ENCODE measurements at regions not wholly inside any gene's neighbourhood (a gene's known extent, or its start where the extent isn't known, plus 50 kb on each side); places are given as distances from the start of the nearest gene placed in this dataset.

DNA sequence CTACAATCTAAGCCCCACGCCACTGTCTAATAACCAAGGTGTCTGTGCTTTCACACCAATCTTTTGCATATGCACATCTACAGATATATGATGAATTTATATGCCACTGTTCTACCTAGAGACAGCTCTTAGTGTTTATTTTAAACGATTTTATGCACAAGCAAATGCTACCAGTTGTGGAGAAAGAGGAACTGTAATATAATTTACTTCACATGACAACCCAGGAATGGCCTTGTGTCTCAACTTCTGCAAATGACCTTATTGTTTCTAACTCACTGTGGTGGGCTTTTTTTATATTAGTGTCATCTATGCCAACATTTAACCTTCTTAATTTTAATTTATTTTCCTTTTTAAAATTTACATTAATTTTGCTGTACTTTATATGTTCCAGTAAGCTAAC is 531.1 kb upstream of the TLE4 start:
- Histone ChIP-seq H3K9me3 (no peaks in the 10 kb centered on the region), H3K4me3 (ENCODE audit: control insufficient read depth in 1 of 2, extremely low read depth in 1 of 2, low read length in 1 of 2) (no peak overlapping the region), H3K4me1 (ENCODE audit: control insufficient read depth in 1 of 2, extremely low read depth in 1 of 2, insufficient read depth in 2 of 2, low read length in 2 of 2) (no peaks in the 10 kb centered on the region), H3K27me3 (replicated peaks in 1 of 2; ENCODE audit: control insufficient read depth in 2 of 2, extremely low read depth in 1 of 2, insufficient read depth in 2 of 2, low read length in 1 of 2) (no peaks in the 10 kb centered on the region), H3K27ac (ENCODE audit: low read length) (no peak overlapping the region), H3K36me3 (ENCODE audit: control insufficient read depth in 2 of 2, extremely low read depth in 1 of 2, insufficient read depth in 1 of 2, low read length in 1 of 2) (no peaks in the 10 kb centered on the region)
- ChIA-PET POLR2A (no interaction called here), CTCF (no interaction called here)
- DNase-seq (no peak), ATAC-seq (replicated peaks in 1 of 4) (no peak)
- no peaks in the 10 kb centered on the region for H3K36me3 Mint-ChIP-seq
- no peak overlapping the region for H3K4me3 Mint-ChIP-seq
- H3K27me3 Mint-ChIP-seq = peaks cover 0 to 4% of the 10 kb centered on the region in 2 donors
- WGBS (ENCODE audit: insufficient coverage) = no CpG with 5 or more reads among the region's 2 CpGs
- H3K27ac Mint-ChIP-seq = no peak overlapping the region
- H3K4me1 Mint-ChIP-seq = no peaks in the 10 kb centered on the region
- H3K9me3 Mint-ChIP-seq = peaks cover 0 to 10% (median 0%) of the 10 kb centered on the region in 3 donors

DNA sequence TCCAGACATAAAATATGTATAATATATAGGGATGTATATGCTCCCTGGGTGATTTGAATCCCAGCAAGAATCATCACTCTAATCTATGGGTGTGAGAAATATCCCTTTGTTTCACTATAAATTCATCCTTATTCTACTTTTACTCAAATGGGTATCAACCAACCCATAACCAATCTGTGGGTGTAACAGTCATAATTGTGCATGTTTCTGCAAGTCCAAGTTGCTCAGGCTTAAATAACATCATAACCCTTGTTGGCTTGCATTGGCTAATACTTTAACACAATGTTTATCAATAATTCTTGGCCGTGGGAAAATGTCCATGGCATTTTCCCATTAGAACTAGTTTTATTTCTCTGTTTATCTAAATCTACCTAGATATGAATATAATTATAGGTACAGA is 530.5 kb upstream of the TLE4 start:
- ChIA-PET POLR2A (no interaction called here), CTCF (no interaction called here)
- ATAC-seq (replicated peaks in 1 of 4) (no peak), DNase-seq (no peak)
- H3K36me3 ChIP-seq (ENCODE audit: control insufficient read depth in 2 of 2, extremely low read depth in 1 of 2, insufficient read depth in 1 of 2, low read length in 1 of 2) = no peaks in the 10 kb centered on the region
- no peak overlapping the region for H3K4me3 ChIP-seq (ENCODE audit: control insufficient read depth in 1 of 2, extremely low read depth in 1 of 2, low read length in 1 of 2)
- H3K27me3 ChIP-seq (replicated peaks in 1 of 2; ENCODE audit: control insufficient read depth in 2 of 2, extremely low read depth in 1 of 2, insufficient read depth in 2 of 2, low read length in 1 of 2) = no peaks in the 10 kb centered on the region
- Mint-ChIP-seq H3K9me3 (peaks cover 0 to 10% (median 0%) of the 10 kb centered on the region in 3 donors), H3K4me3 (no peak overlapping the region), H3K36me3 (no peaks in the 10 kb centered on the region), H3K27ac (no peak overlapping the region), H3K27me3 (peaks cover 0 to 4% of the 10 kb centered on the region in 2 donors), H3K4me1 (no peaks in the 10 kb centered on the region)
- H3K4me1 ChIP-seq (ENCODE audit: control insufficient read depth in 1 of 2, extremely low read depth in 1 of 2, insufficient read depth in 2 of 2, low read length in 2 of 2) = no peaks in the 10 kb centered on the region
- no peaks in the 10 kb centered on the region for H3K9me3 ChIP-seq
- no peak overlapping the region for H3K27ac ChIP-seq (ENCODE audit: low read length)
- WGBS (ENCODE audit: insufficient coverage) = no CpG with 5 or more reads among the region's 1 CpG

GRCh38 chr9:79043916-79044315 is 527.8 kb upstream of the TLE4 start:
- H3K27ac Mint-ChIP-seq = no peak overlapping the region

DNA sequence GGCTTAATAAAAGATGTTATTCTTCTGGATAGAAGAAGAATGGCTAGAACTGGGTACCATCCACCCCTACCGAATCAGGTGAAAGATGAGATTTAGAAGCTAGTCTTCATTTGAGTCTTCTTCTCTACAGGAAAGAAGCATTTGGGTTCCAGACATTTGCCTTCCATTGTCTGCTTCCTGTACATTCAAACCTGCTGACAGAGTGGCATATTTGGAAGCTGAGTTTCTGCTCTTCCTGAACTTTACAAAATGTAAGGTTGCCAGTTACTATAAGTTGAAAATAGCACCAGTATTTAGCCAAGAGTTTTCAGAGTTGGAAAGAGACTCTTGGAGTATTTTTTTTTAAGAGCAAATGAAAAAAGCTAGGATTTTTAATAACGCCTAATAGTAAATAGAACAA is 525.4 kb upstream of the TLE4 start:
- peaks cover 0 to 3% (median 0%) of the 10 kb centered on the region in 3 donors for H3K9me3 Mint-ChIP-seq
- ChIA-PET CTCF (no interaction called here), POLR2A (no interaction called here)
- no peaks in the 10 kb centered on the region for H3K9me3 ChIP-seq
- H3K4me1 Mint-ChIP-seq = no peaks in the 10 kb centered on the region
- no peak overlapping the region for H3K27ac Mint-ChIP-seq
- no peaks in the 10 kb centered on the region for H3K36me3 Mint-ChIP-seq
- H3K27ac ChIP-seq (ENCODE audit: low read length) = no peak overlapping the region
- no peak for DNase-seq
- no peak overlapping the region for H3K4me3 Mint-ChIP-seq
- no peaks in the 10 kb centered on the region for H3K27me3 ChIP-seq (replicated peaks in 1 of 2; ENCODE audit: control insufficient read depth in 2 of 2, extremely low read depth in 1 of 2, insufficient read depth in 2 of 2, low read length in 1 of 2)
- no peaks in the 10 kb centered on the region for H3K36me3 ChIP-seq (ENCODE audit: control insufficient read depth in 2 of 2, extremely low read depth in 1 of 2, insufficient read depth in 1 of 2, low read length in 1 of 2)
- no peak for ATAC-seq (replicated peaks in 1 of 4)
- H3K4me3 ChIP-seq (ENCODE audit: control insufficient read depth in 1 of 2, extremely low read depth in 1 of 2, low read length in 1 of 2) = no peak overlapping the region
- no CpG with 5 or more reads among the region's 2 CpGs for WGBS (ENCODE audit: insufficient coverage)
- H3K4me1 ChIP-seq (ENCODE audit: control insufficient read depth in 1 of 2, extremely low read depth in 1 of 2, insufficient read depth in 2 of 2, low read length in 2 of 2) = no peaks in the 10 kb centered on the region
- no peaks in the 10 kb centered on the region for H3K27me3 Mint-ChIP-seq

More at GRCh38 chr9:79043916-79044315, 527.8 kb upstream of the TLE4 start:
- Mint-ChIP-seq H3K9me3 (peaks cover 0 to 6% (median 0%) of the 10 kb centered on the region in 3 donors), H3K4me1 (no peaks in the 10 kb centered on the region), H3K27me3 (peaks cover 0 to 4% of the 10 kb centered on the region in 2 donors), H3K4me3 (no peak overlapping the region), H3K36me3 (no peaks in the 10 kb centered on the region)
- ChIA-PET CTCF (no interaction called here), POLR2A (no interaction called here)
- no peak for ATAC-seq (replicated peaks in 1 of 4)
- Histone ChIP-seq H3K27me3 (replicated peaks in 1 of 2; ENCODE audit: control insufficient read depth in 2 of 2, extremely low read depth in 1 of 2, insufficient read depth in 2 of 2, low read length in 1 of 2) (no peaks in the 10 kb centered on the region), H3K27ac (ENCODE audit: low read length) (no peak overlapping the region), H3K4me3 (ENCODE audit: control insufficient read depth in 1 of 2, extremely low read depth in 1 of 2, low read length in 1 of 2) (no peak overlapping the region), H3K36me3 (ENCODE audit: control insufficient read depth in 2 of 2, extremely low read depth in 1 of 2, insufficient read depth in 1 of 2, low read length in 1 of 2) (no peaks in the 10 kb centered on the region), H3K9me3 (no peaks in the 10 kb centered on the region), H3K4me1 (ENCODE audit: control insufficient read depth in 1 of 2, extremely low read depth in 1 of 2, insufficient read depth in 2 of 2, low read length in 2 of 2) (no peaks in the 10 kb centered on the region)
- no peak for DNase-seq
- WGBS (ENCODE audit: insufficient coverage) = 50% methylated on average over 4 of the region's 7 CpGs

- H3K27me3 Mint-ChIP-seq = peaks cover 2 to 5% of the 10 kb centered on the region in 2 donors
- 88% methylated on average over 1 of the region's 5 CpGs for WGBS (ENCODE audit: insufficient coverage)
- CTCF ChIA-PET = no interaction called here
These were observed 522.4 kb upstream of the TLE4 start for GRCh38 chr9:79049371-79049770.

DNA sequence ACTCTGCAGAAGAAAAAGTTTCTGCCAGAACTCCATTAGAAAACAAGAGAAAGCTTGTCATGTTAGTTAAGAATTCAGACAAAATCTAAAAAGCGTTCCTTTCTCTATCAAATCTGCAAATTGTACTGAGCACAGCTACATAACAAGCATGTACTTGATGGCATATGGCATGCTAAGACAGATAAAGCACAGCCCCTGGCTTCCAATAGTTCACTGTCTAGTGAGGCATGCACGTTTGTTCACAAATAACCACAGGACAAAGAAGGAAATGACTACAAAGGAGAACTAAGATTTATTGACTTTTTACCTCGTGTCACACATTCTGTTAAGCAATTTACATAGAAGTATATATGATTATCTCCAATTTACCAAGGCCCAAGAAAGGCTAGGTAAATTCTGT is 518.2 kb upstream of the TLE4 start:
- Histone ChIP-seq H3K9me3 (no peaks in the 10 kb centered on the region), H3K27ac (ENCODE audit: low read length) (no peak overlapping the region), H3K4me3 (ENCODE audit: control insufficient read depth in 1 of 2, extremely low read depth in 1 of 2, low read length in 1 of 2) (no peak overlapping the region), H3K4me1 (ENCODE audit: control insufficient read depth in 1 of 2, extremely low read depth in 1 of 2, insufficient read depth in 2 of 2, low read length in 2 of 2) (no peaks in the 10 kb centered on the region), H3K27me3 (replicated peaks in 1 of 2; ENCODE audit: control insufficient read depth in 2 of 2, extremely low read depth in 1 of 2, insufficient read depth in 2 of 2, low read length in 1 of 2) (no peaks in the 10 kb centered on the region), H3K36me3 (ENCODE audit: control insufficient read depth in 2 of 2, extremely low read depth in 1 of 2, insufficient read depth in 1 of 2, low read length in 1 of 2) (no peaks in the 10 kb centered on the region)
- ATAC-seq (replicated peaks in 1 of 4) (no peak), DNase-seq (no peak)
- H3K27ac Mint-ChIP-seq = no peak overlapping the region
- CTCF ChIA-PET = no interaction called here
- H3K9me3 Mint-ChIP-seq = peaks cover 0 to 5% (median 0%) of the 10 kb centered on the region in 3 donors
- no peaks in the 10 kb centered on the region for H3K4me1 Mint-ChIP-seq
- no peak overlapping the region for H3K4me3 Mint-ChIP-seq
- POLR2A ChIA-PET = no interaction called here
- peaks cover 2 to 5% of the 10 kb centered on the region in 2 donors for H3K27me3 Mint-ChIP-seq
- 0% methylated on average over 1 of the region's 3 CpGs for WGBS (ENCODE audit: insufficient coverage)
- H3K36me3 Mint-ChIP-seq = no peaks in the 10 kb centered on the region

More at GRCh38 chr9:79049371-79049770, 522.4 kb upstream of the TLE4 start:
- no peak overlapping the region for H3K4me3 ChIP-seq (ENCODE audit: control insufficient read depth in 1 of 2, extremely low read depth in 1 of 2, low read length in 1 of 2)
- H3K9me3 ChIP-seq = no peaks in the 10 kb centered on the region
- H3K4me1 ChIP-seq (ENCODE audit: control insufficient read depth in 1 of 2, extremely low read depth in 1 of 2, insufficient read depth in 2 of 2, low read length in 2 of 2) = no peaks in the 10 kb centered on the region
- peaks cover 0 to 7% (median 0%) of the 10 kb centered on the region in 3 donors for H3K9me3 Mint-ChIP-seq
- no peak overlapping the region for H3K27ac ChIP-seq (ENCODE audit: low read length)
- no peaks in the 10 kb centered on the region for H3K27me3 ChIP-seq (replicated peaks in 1 of 2; ENCODE audit: control insufficient read depth in 2 of 2, extremely low read depth in 1 of 2, insufficient read depth in 2 of 2, low read length in 1 of 2)
- H3K4me1 Mint-ChIP-seq = no peaks in the 10 kb centered on the region
- H3K27ac Mint-ChIP-seq = no peak overlapping the region
- no peaks in the 10 kb centered on the region for H3K36me3 ChIP-seq (ENCODE audit: control insufficient read depth in 2 of 2, extremely low read depth in 1 of 2, insufficient read depth in 1 of 2, low read length in 1 of 2)
- DNase-seq (no peak), ATAC-seq (replicated peaks in 1 of 4) (no peak)
- POLR2A ChIA-PET = no interaction called here
- no peak overlapping the region for H3K4me3 Mint-ChIP-seq
- no peaks in the 10 kb centered on the region for H3K36me3 Mint-ChIP-seq

DNA sequence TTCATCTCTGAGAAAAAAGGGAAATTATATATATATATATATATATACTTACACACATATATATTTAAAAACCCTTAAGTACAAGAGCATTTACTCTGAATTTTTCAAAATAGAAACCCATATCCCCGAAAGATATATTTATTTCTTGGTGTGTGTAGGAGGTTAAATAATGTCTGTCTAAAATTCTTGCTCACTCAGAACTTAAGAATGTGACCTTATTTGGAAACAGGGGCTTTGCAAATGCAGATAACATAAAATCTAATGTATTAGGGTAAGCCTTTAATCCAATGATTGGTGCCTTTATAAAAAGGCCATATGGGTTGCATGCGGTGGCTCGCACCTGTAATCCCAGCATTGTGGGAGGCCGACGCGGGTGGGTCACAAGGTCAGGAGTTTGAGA is 517.3 kb upstream of the TLE4 start:
- DNase-seq (no peak), ATAC-seq (replicated peaks in 1 of 4) (no peak)
- CTCF ChIA-PET = no interaction called here
- Histone ChIP-seq H3K9me3 (no peaks in the 10 kb centered on the region), H3K4me1 (ENCODE audit: control insufficient read depth in 1 of 2, extremely low read depth in 1 of 2, insufficient read depth in 2 of 2, low read length in 2 of 2) (no peaks in the 10 kb centered on the region), H3K27me3 (replicated peaks in 1 of 2; ENCODE audit: control insufficient read depth in 2 of 2, extremely low read depth in 1 of 2, insufficient read depth in 2 of 2, low read length in 1 of 2) (no peaks in the 10 kb centered on the region), H3K27ac (ENCODE audit: low read length) (no peak overlapping the region), H3K36me3 (ENCODE audit: control insufficient read depth in 2 of 2, extremely low read depth in 1 of 2, insufficient read depth in 1 of 2, low read length in 1 of 2) (no peaks in the 10 kb centered on the region), H3K4me3 (ENCODE audit: control insufficient read depth in 1 of 2, extremely low read depth in 1 of 2, low read length in 1 of 2) (no peak overlapping the region)
- Mint-ChIP-seq H3K9me3 (peaks cover 3 to 5% (median 4%) of the 10 kb centered on the region in 3 donors), H3K4me1 (no peaks in the 10 kb centered on the region), H3K4me3 (no peak overlapping the region), H3K36me3 (no peaks in the 10 kb centered on the region), H3K27ac (no peak overlapping the region), H3K27me3 (peaks cover 2 to 5% of the 10 kb centered on the region in 2 donors)
- no CpG with 5 or more reads among the region's 6 CpGs for WGBS (ENCODE audit: insufficient coverage)
- POLR2A ChIA-PET = no interaction called here

Measured in T-cell (primary cell).